ENCODE measurements at regions not wholly inside any gene's neighbourhood (a gene's known extent, or its start where the extent isn't known, plus 50 kb on each side); places are given as distances from the start of the nearest gene placed in this dataset.

DNA sequence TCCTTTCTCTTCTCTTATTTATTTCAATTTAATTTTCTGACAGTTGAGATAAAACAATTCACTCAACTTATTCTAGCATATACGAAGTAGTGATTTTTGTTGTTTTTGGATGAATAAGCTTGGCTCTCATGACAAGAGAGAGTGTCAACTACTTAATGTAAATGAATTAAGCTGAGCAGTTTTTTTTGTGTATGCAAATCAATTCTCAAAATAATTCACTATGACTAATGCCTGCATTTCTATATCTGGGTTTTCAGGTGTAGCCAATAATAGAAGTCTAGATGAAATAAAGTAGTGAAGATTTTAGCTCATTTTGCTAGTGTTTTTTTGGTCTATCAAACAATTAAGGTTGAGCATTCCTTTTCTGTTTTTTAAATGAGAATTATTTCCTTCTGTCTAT, 1354.0 kb downstream of the CDH8 start:
- no peak for DNase-seq
- TF ChIP-seq, protein P1, sequence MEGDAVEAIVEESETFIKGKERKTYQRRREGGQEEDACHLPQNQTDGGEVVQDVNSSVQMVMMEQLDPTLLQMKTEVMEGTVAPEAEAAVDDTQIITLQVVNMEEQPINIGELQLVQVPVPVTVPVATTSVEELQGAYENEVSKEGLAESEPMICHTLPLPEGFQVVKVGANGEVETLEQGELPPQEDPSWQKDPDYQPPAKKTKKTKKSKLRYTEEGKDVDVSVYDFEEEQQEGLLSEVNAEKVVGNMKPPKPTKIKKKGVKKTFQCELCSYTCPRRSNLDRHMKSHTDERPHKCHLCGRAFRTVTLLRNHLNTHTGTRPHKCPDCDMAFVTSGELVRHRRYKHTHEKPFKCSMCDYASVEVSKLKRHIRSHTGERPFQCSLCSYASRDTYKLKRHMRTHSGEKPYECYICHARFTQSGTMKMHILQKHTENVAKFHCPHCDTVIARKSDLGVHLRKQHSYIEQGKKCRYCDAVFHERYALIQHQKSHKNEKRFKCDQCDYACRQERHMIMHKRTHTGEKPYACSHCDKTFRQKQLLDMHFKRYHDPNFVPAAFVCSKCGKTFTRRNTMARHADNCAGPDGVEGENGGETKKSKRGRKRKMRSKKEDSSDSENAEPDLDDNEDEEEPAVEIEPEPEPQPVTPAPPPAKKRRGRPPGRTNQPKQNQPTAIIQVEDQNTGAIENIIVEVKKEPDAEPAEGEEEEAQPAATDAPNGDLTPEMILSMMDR (IDR thresholded peaks at IDR 0.05; ENCODE audit: low read depth, low read length, missing control alignments), result no peak
- Histone ChIP-seq H3K27me3 (replicated peaks) (no peaks in the 10 kb centered on the region), H3K27ac (no peak overlapping the region), H3K36me3 (replicated peaks) (no peaks in the 10 kb centered on the region), H3K4me3 (ENCODE audit: low read depth, low read length) (no peak overlapping the region)
- in situ Hi-C loops (cut with HindIII; ENCODE audit: low pct_ligation_motif_present, low sequenced_read_pairs), result no loop called here

DNA sequence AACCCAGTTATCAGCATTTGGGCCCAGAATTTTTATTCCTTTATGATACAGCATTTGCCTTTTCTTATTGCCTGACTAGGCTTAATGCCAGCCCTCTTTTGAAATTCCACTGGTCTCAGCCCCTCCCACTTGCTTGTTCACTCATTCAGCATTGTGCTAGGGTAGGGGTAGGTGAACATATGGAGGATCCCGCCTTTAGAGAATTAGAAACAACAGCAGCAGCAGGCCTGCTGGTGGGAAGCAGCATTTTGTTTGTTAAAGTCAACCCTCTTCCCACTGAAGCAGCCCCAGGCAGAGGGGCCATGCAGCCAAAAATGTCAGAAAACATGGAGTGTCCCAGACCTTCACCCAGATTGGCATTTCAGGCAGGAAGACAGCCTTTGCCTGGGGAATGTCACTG, 1355.2 kb downstream of the CDH8 start:
- Histone ChIP-seq H3K27me3 (replicated peaks) (no peaks in the 10 kb centered on the region), H3K4me3 (ENCODE audit: low read depth, low read length) (no peak overlapping the region), H3K36me3 (replicated peaks) (no peaks in the 10 kb centered on the region), H3K27ac (no peak overlapping the region)
- no peak for DNase-seq
- in situ Hi-C loops (cut with HindIII; ENCODE audit: low pct_ligation_motif_present, low sequenced_read_pairs), result no loop called here
- TF ChIP-seq, protein P1 (IDR thresholded peaks at IDR 0.05; ENCODE audit: low read depth, low read length, missing control alignments), result no peak

DNA sequence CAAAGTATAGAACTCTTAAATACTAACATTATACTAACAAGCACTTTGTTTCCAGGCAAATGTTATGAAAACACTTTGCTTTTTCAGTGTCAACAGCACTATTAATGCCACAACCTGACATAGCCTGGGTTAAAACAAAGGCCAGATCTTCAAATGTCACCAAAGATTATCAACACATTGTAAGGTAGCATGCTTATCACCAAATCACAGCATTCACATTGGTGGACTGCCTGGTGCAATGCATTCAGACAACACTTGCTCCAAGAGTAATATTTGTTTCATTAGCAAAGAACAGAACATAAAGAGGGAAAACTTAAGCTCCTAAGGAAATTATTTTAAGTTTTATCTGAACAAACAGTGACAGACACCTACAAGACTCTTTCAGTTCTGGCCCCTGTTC, 1361.2 kb downstream of the CDH8 start:
- DNase-seq, result no peak
- no peaks in the 10 kb centered on the region for H3K36me3 ChIP-seq (replicated peaks)
- TF ChIP-seq, protein P1 (IDR thresholded peaks at IDR 0.05; ENCODE audit: low read depth, low read length, missing control alignments), result no peak

DNA sequence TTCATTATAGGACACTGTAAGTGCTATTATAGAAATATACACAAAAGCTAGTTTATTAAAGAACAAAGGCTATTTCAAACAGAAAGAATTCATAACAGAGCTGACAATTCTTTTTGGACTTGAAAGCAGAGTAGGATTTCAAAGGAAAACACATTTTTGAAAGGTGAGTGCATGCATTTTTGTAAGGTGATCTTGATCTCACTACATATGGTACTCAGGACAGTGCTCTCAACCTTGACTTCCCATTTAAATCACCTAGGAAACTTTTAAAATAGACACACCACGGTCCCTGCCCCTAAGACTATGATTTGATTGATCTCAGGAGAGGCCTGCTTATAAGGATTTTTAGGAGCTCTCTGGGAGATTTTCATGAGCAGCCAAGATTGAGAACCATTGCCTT, 1362.0 kb downstream of the CDH8 start:
- Histone ChIP-seq H3K36me3 (replicated peaks) (no peaks in the 10 kb centered on the region), H3K27me3 (replicated peaks) (no peaks in the 10 kb centered on the region), H3K4me3 (ENCODE audit: low read depth, low read length) (no peak overlapping the region), H3K27ac (no peak overlapping the region)
- in situ Hi-C loops (cut with HindIII; ENCODE audit: low pct_ligation_motif_present, low sequenced_read_pairs), result no loop called here
- TF ChIP-seq, protein P1 (IDR thresholded peaks at IDR 0.05; ENCODE audit: low read depth, low read length, missing control alignments), result no peak
- DNase-seq, result no peak

More for the DNA sequence above, 1361.2 kb downstream of the CDH8 start:
- in situ Hi-C loops (cut with HindIII; ENCODE audit: low pct_ligation_motif_present, low sequenced_read_pairs), result no loop called here
- H3K4me3 ChIP-seq (ENCODE audit: low read depth, low read length), result no peak overlapping the region
- no peak overlapping the region for H3K27ac ChIP-seq
- H3K27me3 ChIP-seq (replicated peaks), result no peaks in the 10 kb centered on the region

DNA sequence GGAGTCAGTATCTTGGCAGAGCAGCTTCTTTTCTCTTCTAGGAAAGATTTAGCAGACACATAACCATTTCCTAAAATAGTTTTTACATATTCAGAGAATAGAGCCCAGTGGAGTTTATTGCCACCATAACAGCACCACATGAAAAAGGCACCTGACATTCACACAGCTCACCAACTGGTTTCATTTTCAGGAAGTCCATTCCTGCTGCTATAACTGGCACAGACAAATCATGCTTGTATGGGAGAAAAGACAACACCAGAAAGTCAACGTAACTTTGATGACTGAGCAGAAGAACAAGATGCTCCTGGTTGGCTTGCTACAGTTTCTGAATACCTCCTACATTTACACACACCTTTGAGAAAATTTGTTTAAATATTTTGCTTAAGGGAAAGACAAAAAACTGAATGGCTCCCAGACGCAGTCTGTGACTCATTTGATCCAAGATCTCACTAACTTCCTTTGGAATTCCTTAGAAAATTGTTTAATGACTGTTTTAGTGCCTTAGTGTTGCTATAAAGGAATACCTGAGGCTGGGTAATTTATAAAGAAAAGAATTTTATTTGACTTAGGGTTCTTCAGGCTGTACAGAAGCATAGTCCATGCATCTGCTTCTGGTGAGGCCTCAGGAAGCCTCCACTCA, 1380.6 kb downstream of the CDH8 start:
- in situ Hi-C loops (cut with HindIII; ENCODE audit: low pct_ligation_motif_present, low sequenced_read_pairs), result no loop called here
- H3K27ac ChIP-seq, result no peak overlapping the region
- H3K27me3 ChIP-seq (replicated peaks), result no peaks in the 10 kb centered on the region
- H3K4me3 ChIP-seq (ENCODE audit: low read depth, low read length), result no peak overlapping the region
- TF ChIP-seq, protein P1 (IDR thresholded peaks at IDR 0.05; ENCODE audit: low read depth, low read length, missing control alignments), result no peak
- no peaks in the 10 kb centered on the region for H3K36me3 ChIP-seq (replicated peaks)
- no peak for DNase-seq

DNA sequence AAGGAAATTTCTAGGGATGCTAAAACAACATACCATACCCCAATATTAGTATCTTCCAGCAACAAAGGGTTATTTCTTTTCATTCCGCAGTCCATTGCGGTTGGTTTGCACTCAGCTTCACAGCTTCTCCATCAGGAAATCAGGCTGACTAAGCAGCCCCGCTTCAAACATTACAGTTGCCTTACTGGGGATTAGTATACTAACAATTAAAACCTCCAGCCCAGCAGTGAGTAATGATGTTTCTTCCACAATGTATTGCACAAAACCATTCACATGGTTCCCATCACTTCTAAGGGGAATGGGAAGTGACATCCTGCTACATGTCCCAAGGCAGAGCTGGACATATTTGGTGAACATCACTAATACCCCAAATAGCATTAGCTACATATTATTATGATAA, 1384.9 kb downstream of the CDH8 start:
- H3K36me3 ChIP-seq (replicated peaks), result no peaks in the 10 kb centered on the region
- no peaks in the 10 kb centered on the region for H3K27me3 ChIP-seq (replicated peaks)
- DNase-seq, result no peak
- H3K4me3 ChIP-seq (ENCODE audit: low read depth, low read length), result no peak overlapping the region
- no peak overlapping the region for H3K27ac ChIP-seq
- TF ChIP-seq, protein P1 (IDR thresholded peaks at IDR 0.05; ENCODE audit: low read depth, low read length, missing control alignments), result no peak
- in situ Hi-C loops (cut with HindIII; ENCODE audit: low pct_ligation_motif_present, low sequenced_read_pairs), result no loop called here
